Osteocyte (in vitro differentiated cells): ENCODE measurements at regions not wholly inside any gene's neighbourhood (a gene's known extent, or its start where the extent isn't known, plus 50 kb on each side); places are given as distances from the start of the nearest gene placed in this dataset.

Experiments
- DNase-seq: peaks from one replicate; pipeline ENCODE4 v3.0.0; 2021; ENCODE audit warnings: mixed read lengths; ENCODE audit not compliant: unreplicated experiment; ENCODE audit errors: extremely low spot score
- H3K27ac Mint-ChIP-seq: one replicate; pipeline ENCODE4 v1.8.0; 2021; ENCODE audit warnings: mild to moderate bottlenecking, mixed read lengths; ENCODE audit not compliant: unreplicated experiment
- H3K27me3 Mint-ChIP-seq: one replicate; pipeline ENCODE4 v1.8.0; 2021; ENCODE audit warnings: mixed read lengths; ENCODE audit not compliant: unreplicated experiment
- H3K36me3 Mint-ChIP-seq: one replicate; pipeline ENCODE4 v1.8.0; 2021; ENCODE audit warnings: mixed read lengths; ENCODE audit not compliant: unreplicated experiment
- H3K4me1 Mint-ChIP-seq: one replicate; pipeline ENCODE4 v1.8.0; 2021; ENCODE audit warnings: mixed read lengths; ENCODE audit not compliant: unreplicated experiment
- H3K4me3 Mint-ChIP-seq: one replicate; pipeline ENCODE4 v1.8.0; 2021; ENCODE audit warnings: mild to moderate bottlenecking, moderate library complexity, mixed read lengths; ENCODE audit not compliant: unreplicated experiment
- H3K9me3 Mint-ChIP-seq: one replicate; pipeline ENCODE4 v1.8.0; 2021; ENCODE audit warnings: mixed read lengths; ENCODE audit not compliant: unreplicated experiment
- TF ChIP-seq, protein P1 (sequence below): fragments of 200-600 bp; sonication (generic); IDR thresholded peaks from 2 replicates; pipeline ENCODE4 v1.5.0; 2021; ENCODE audit warnings: antibody characterized with exemption, mild to moderate bottlenecking, moderate library complexity

DNA sequence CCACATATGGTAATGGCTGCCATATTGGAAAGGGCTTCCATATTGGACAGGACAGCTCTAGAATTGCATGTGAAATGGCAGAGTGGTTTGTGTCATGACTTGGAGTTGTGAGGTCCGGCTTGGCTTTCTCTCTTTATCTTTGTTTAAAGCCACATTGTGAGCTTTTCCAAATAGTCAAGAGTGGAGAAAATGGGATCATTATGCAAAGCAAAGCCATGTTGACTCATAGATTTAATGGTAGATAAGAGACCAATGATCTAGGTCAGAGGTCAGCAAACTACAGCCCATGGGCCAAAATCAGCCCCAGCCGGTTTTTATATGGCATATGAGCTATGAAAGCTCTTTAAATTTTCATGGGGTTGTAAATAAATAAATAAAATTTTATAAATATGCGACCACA lies 449.1 kb downstream of the BCL11B start:
- no peak overlapping the region for H3K4me3 Mint-ChIP-seq
- no peaks in the 10 kb centered on the region for H3K27me3 Mint-ChIP-seq
- H3K27ac Mint-ChIP-seq: no peak overlapping the region
- H3K9me3 Mint-ChIP-seq: peaks cover 15% of the 10 kb centered on the region
- H3K4me1 Mint-ChIP-seq: no peaks in the 10 kb centered on the region
- TF ChIP-seq, protein P1, sequence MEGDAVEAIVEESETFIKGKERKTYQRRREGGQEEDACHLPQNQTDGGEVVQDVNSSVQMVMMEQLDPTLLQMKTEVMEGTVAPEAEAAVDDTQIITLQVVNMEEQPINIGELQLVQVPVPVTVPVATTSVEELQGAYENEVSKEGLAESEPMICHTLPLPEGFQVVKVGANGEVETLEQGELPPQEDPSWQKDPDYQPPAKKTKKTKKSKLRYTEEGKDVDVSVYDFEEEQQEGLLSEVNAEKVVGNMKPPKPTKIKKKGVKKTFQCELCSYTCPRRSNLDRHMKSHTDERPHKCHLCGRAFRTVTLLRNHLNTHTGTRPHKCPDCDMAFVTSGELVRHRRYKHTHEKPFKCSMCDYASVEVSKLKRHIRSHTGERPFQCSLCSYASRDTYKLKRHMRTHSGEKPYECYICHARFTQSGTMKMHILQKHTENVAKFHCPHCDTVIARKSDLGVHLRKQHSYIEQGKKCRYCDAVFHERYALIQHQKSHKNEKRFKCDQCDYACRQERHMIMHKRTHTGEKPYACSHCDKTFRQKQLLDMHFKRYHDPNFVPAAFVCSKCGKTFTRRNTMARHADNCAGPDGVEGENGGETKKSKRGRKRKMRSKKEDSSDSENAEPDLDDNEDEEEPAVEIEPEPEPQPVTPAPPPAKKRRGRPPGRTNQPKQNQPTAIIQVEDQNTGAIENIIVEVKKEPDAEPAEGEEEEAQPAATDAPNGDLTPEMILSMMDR: no peak
- no peaks in the 10 kb centered on the region for H3K36me3 Mint-ChIP-seq
- no peak for DNase-seq

DNA sequence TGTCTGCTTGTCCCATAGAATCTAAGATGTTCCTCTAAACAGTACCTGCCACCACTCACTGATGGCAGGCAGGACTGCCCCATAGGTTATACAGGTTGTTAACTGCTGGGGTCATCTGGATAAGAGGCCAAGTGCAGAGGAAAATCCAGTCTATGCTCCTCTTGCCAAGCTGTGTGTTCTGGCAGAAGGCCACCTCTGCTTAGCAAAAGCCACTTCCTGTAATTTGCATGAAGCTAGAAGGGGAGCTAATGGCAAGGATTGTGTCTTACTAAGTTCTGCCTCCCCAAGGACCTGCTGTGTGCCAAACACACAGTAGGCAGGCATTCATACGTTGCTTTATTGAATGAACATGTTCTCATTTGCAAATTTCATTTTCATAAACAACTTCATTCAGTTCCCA lies 445.4 kb downstream of the BCL11B start:
- Mint-ChIP-seq H3K4me3 (no peak overlapping the region), H3K4me1 (no peaks in the 10 kb centered on the region), H3K36me3 (no peaks in the 10 kb centered on the region), H3K27ac (no peak overlapping the region), H3K27me3 (no peaks in the 10 kb centered on the region), H3K9me3 (peaks cover 15% of the 10 kb centered on the region)
- DNase-seq: no peak
- TF ChIP-seq, protein P1: no peak

DNA sequence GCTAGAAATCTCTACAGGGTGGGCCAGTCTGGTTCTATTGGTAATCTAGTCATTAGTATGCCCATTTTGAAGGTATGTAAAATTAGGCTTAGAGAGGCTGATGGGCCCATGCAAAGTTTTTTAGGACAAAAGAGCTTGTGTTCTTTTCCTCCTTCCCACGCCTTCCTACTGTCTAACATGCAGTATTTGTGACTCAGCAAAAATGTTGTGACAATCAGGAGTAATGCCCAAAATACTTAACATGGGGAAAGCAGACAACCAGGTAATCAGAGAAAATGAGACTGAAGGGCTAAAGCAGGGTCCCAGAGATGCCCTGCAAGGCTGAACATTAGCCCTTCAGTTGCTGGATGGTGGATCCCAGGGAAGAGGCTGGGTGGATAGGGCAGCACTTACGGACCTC lies 437.9 kb downstream of the BCL11B start:
- H3K36me3 Mint-ChIP-seq: no peaks in the 10 kb centered on the region
- H3K27me3 Mint-ChIP-seq: no peaks in the 10 kb centered on the region

DNA sequence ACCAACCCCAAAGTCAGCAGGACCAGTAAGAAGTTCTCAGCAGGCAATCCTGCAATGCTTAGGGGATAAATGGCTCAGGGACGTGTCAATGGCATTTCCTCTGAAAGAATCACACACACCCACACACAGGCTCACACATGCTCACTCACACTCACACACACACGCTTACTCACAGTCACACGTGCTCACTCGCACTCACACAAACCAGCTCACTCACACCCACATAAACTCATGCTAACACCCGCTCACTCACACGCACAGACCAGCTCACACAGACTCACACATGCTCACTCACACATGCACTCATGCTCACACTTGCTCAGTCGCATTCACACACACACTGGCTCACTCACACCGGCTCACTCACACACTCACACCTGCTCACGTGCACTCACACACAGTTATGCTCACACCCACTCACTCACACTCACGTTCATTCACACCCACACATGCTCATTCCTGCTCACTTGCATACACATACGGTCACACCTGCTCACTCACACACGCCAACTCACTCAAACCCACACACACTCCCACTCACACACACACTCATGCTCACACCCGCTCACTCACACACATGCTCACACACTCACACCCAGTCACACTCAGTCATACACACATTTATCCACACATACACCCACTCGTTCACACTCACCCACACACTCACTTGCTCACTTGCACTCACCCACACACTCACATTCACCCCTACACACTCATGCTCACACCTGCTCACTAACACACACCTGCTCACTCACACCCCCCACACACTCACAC lies 436.8 kb downstream of the BCL11B start:
- TF ChIP-seq, protein P1: no peak
- H3K9me3 Mint-ChIP-seq: peaks cover 4% of the 10 kb centered on the region
- no peak overlapping the region for H3K27ac Mint-ChIP-seq
- H3K27me3 Mint-ChIP-seq: no peaks in the 10 kb centered on the region
- no peaks in the 10 kb centered on the region for H3K4me1 Mint-ChIP-seq
- H3K4me3 Mint-ChIP-seq: no peak overlapping the region
- no peak for DNase-seq
- no peaks in the 10 kb centered on the region for H3K36me3 Mint-ChIP-seq

More for the DNA sequence above, 437.9 kb downstream of the BCL11B start:
- Mint-ChIP-seq H3K4me1 (no peaks in the 10 kb centered on the region), H3K4me3 (no peak overlapping the region), H3K9me3 (peaks cover 4% of the 10 kb centered on the region), H3K27ac (no peak overlapping the region)
- TF ChIP-seq, protein P1: no peak
- no peak for DNase-seq

DNA sequence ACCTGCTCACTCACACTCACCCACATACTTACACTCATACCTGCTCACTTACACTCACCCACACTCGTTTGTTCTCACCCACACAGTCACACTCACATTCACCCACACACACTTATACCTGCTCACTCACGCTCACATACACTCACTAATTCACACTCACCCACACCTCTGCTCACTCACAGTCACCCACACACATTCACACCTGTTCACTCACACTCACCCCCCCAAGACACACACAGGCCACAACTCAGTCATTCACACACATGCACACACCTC lies 436.2 kb downstream of the BCL11B start:
- DNase-seq: no peak
- Mint-ChIP-seq H3K9me3 (peaks cover 4% of the 10 kb centered on the region), H3K4me1 (no peaks in the 10 kb centered on the region), H3K27me3 (no peaks in the 10 kb centered on the region), H3K4me3 (no peak overlapping the region), H3K36me3 (no peaks in the 10 kb centered on the region), H3K27ac (no peak overlapping the region)
- TF ChIP-seq, protein P1: no peak
